PFSK-1 (cell line): ENCODE measurements at regions not wholly inside any gene's neighbourhood (a gene's known extent, or its start where the extent isn't known, plus 50 kb on each side); places are given as distances from the start of the nearest gene placed in this dataset.

ENCODE experiments used
- FOXP2 ChIP-seq: optimal IDR thresholded peaks from 2 replicates; pipeline ENCODE3; 2011; ENCODE audit warnings: borderline replicate concordance, control low read depth, inconsistent platforms; ENCODE audit not compliant: insufficient read depth; ENCODE audit errors: extremely low read length, extremely low read depth
- POLR2AphosphoS5 ChIP-seq: IDR thresholded peaks from 2 replicates; pipeline ENCODE4 v1.6.1; 2012; ENCODE audit warnings: low read depth, mild to moderate bottlenecking, control low read depth, low read length, moderate library complexity
- REST ChIP-seq, 2 experiments: IDR thresholded peaks; 2 replicates each; pipeline versions ENCODE4 v1.6.1 to v1.8.0; 2011 to 2012; ENCODE audit warnings: low read depth in 2 of 2, low read length in 2 of 2, control low read depth in 1 of 2, inconsistent platforms in 1 of 2, mild to moderate bottlenecking in 1 of 2, moderate library complexity in 1 of 2; ENCODE audit not compliant: insufficient read depth in 1 of 2
- SIN3A ChIP-seq: IDR thresholded peaks from 2 replicates; pipeline ENCODE4 v1.6.1; 2012; ENCODE audit warnings: mild to moderate bottlenecking, low read length, moderate library complexity, borderline replicate concordance; ENCODE audit not compliant: insufficient read depth

- TF ChIP-seq POLR2AphosphoS5 (no peak), FOXP2 (no peak), REST (IDR thresholded peaks at IDR 0.05; ENCODE audit: insufficient read depth in 1 of 2, low read depth in 2 of 2, low read length in 2 of 2) (no peak), SIN3A (no peak)
Measured at GRCh38 chr1:234938135-234938534, 190.5 kb downstream of the TOMM20 start.
